Common myeloid progenitor, CD34-positive (primary cell): ENCODE measurements at regions not wholly inside any gene's neighbourhood (a gene's known extent, or its start where the extent isn't known, plus 50 kb on each side); places are given as distances from the start of the nearest gene placed in this dataset.
A peak's percentile ranks its signal among the peaks of the same experiment; 100 is the strongest.

Source experiments
- CTCF ChIA-PET: fragments of 350-600 bp; sonication (Branson Sonifier 250); formaldehyde crosslinking; loops from one replicate; lab custom pipeline; 2021; ENCODE audit warnings: antibody characterized with exemption; lab: Charles Lee
- POLR2A ChIA-PET: fragments of 350-600 bp; sonication (Branson Sonifier 250); formaldehyde crosslinking; loops from one replicate; lab custom pipeline; 2021; ENCODE audit warnings: antibody characterized with exemption; lab: Charles Lee
- DNase-seq, 3 donors: peaks; one replicate each; pipeline versions ENCODE4 v3.0.0 to v3.0.0-alpha.2; 2013
- H3K27ac ChIP-seq, 2 experiments: 1 replicate in 1 of 2; 2 replicates in 1 of 2; pipeline ENCODE4 v1.7.0; 2013; ENCODE audit warnings: inconsistent platforms in 2 of 2, low read length in 2 of 2, mild to moderate bottlenecking in 2 of 2, low read depth in 1 of 2, moderate library complexity in 1 of 2; ENCODE audit not compliant: severe bottlenecking in 2 of 2, insufficient read depth in 1 of 2, poor library complexity in 1 of 2
- H3K27me3 ChIP-seq, 5 experiments: replicated peaks in 2 of 5; 1 replicate in 3 of 5; 2 replicates in 2 of 5; pipeline versions ENCODE4 v1.6.1 to v1.7.0; 2013; ENCODE audit warnings: low read length in 4 of 5, mild to moderate bottlenecking in 2 of 5, moderate library complexity in 2 of 5, inconsistent platforms in 1 of 5; ENCODE audit not compliant: insufficient read depth in 5 of 5, control insufficient read depth in 4 of 5
- H3K36me3 ChIP-seq, 4 experiments: 1 replicate in 2 of 4; 2 replicates in 2 of 4; pipeline versions ENCODE4 v1.6.1 to v1.7.0; 2013; ENCODE audit warnings: low read length in 3 of 4, control low read depth in 1 of 4, mild to moderate bottlenecking in 1 of 4; ENCODE audit not compliant: control insufficient read depth in 4 of 4, insufficient read depth in 4 of 4
- H3K4me1 ChIP-seq, 4 experiments: 1 replicate in 3 of 4; 2 replicates in 1 of 4; pipeline versions ENCODE4 v1.6.1 to v1.7.1; 2013; ENCODE audit warnings: low read length in 3 of 4, mild to moderate bottlenecking in 3 of 4, control low read depth in 1 of 4, inconsistent platforms in 1 of 4, moderate library complexity in 1 of 4; ENCODE audit not compliant: control insufficient read depth in 4 of 4, insufficient read depth in 4 of 4; ENCODE audit errors: control extremely low read depth in 1 of 4
- H3K4me3 ChIP-seq, 7 experiments: 1 replicate in 4 of 7; 2 replicates in 3 of 7; pipeline versions ENCODE4 v1.5.1 to v1.7.0; 2013; ENCODE audit warnings: mild to moderate bottlenecking in 7 of 7, low read length in 6 of 7, moderate library complexity in 6 of 7, inconsistent platforms in 2 of 7, low read depth in 2 of 7, control low read depth in 1 of 7; ENCODE audit not compliant: insufficient read depth in 4 of 7, control insufficient read depth in 1 of 7; ENCODE audit errors: extremely low read depth in 1 of 7
- H3K9me3 ChIP-seq, 5 experiments: 1 replicate in 4 of 5; 2 replicates in 1 of 5; pipeline versions ENCODE4 v1.6.1 to v1.7.1; 2013; ENCODE audit warnings: low read length in 4 of 5, mild to moderate bottlenecking in 2 of 5, inconsistent platforms in 1 of 5, low read depth in 1 of 5, moderate library complexity in 1 of 5; ENCODE audit not compliant: control insufficient read depth in 4 of 5, insufficient read depth in 2 of 5; ENCODE audit errors: control extremely low read depth in 1 of 5
- WGBS: methylation state at CpG from one replicate; pipeline ENCODE4 v1.1.5; 2013; ENCODE audit not compliant: insufficient coverage; 5-methylcytosine and 5-hydroxymethylcytosine counted together

- no peaks in the 10 kb centered on the region for H3K9me3 ChIP-seq
- no CpG with 5 or more reads among the region's 4 CpGs for WGBS
- no peaks in the 10 kb centered on the region for H3K27me3 ChIP-seq
- H3K4me1 ChIP-seq = no peaks in the 10 kb centered on the region
- ChIA-PET CTCF (no interaction called here), POLR2A (no interaction called here)
- no peak overlapping the region for H3K4me3 ChIP-seq
- no peaks in the 10 kb centered on the region for H3K36me3 ChIP-seq
- no peak overlapping the region for H3K27ac ChIP-seq
- no peak for DNase-seq
Observed at GRCh38 chr7:84617265-84618030, 422.9 kb upstream of the SEMA3A start.

GRCh38 chr7:84614821-84615501 is 420.4 kb upstream of the SEMA3A start:
- Histone ChIP-seq H3K4me3 (no peak overlapping the region), H3K9me3 (no peaks in the 10 kb centered on the region), H3K36me3 (no peaks in the 10 kb centered on the region), H3K27ac (no peak overlapping the region), H3K27me3 (no peaks in the 10 kb centered on the region), H3K4me1 (no peaks in the 10 kb centered on the region)
- peak in 2 of 3 donors; percentile 0 to 11 for DNase-seq
- ChIA-PET POLR2A (no interaction called here), CTCF (no interaction called here)

GRCh38 chr7:84612981-84613681 is 418.5 kb upstream of the SEMA3A start:
- Histone ChIP-seq H3K27me3 (no peaks in the 10 kb centered on the region), H3K4me1 (no peaks in the 10 kb centered on the region), H3K4me3 (no peak overlapping the region), H3K27ac (no peak overlapping the region), H3K36me3 (no peaks in the 10 kb centered on the region), H3K9me3 (no peaks in the 10 kb centered on the region)
- POLR2A ChIA-PET = no interaction called here
- DNase-seq = no peak
- 100% methylated on average over 1 of the region's 5 CpGs for WGBS
- CTCF ChIA-PET = no interaction called here

GRCh38 chr7:84611391-84611790 is 416.8 kb upstream of the SEMA3A start:
- Histone ChIP-seq H3K27me3 (no peaks in the 10 kb centered on the region), H3K36me3 (no peaks in the 10 kb centered on the region), H3K4me1 (no peaks in the 10 kb centered on the region), H3K27ac (no peak overlapping the region), H3K4me3 (no peak overlapping the region), H3K9me3 (no peaks in the 10 kb centered on the region)
- CTCF ChIA-PET = no interaction called here
- no peak for DNase-seq
- POLR2A ChIA-PET = no interaction called here
- WGBS = no CpG with 5 or more reads among the region's 2 CpGs

GRCh38 chr7:84610390-84610789 is 415.8 kb upstream of the SEMA3A start:
- no peak overlapping the region for H3K27ac ChIP-seq
- no peak overlapping the region for H3K4me3 ChIP-seq
- no peaks in the 10 kb centered on the region for H3K27me3 ChIP-seq
- 96% methylated on average over 3 of the region's 4 CpGs for WGBS
- ChIA-PET POLR2A (no interaction called here), CTCF (interaction anchor here (1.5 kb wide), 1 partner anchor 9 kb away, joined by 5 read pairs; no protein-coding TSS in a partner anchor)
- no peak for DNase-seq
- no peaks in the 10 kb centered on the region for H3K36me3 ChIP-seq
- no peaks in the 10 kb centered on the region for H3K4me1 ChIP-seq
- H3K9me3 ChIP-seq = no peaks in the 10 kb centered on the region

GRCh38 chr7:84605301-84605700 is 410.7 kb upstream of the SEMA3A start:
- WGBS = 100% methylated on average over 1 of the region's 2 CpGs
- H3K4me1 ChIP-seq = no peaks in the 10 kb centered on the region
- H3K9me3 ChIP-seq = peaks cover 0 to 2% (median 0%) of the 10 kb centered on the region in 5 experiments
- no peak overlapping the region for H3K27ac ChIP-seq
- ChIA-PET CTCF (no interaction called here), POLR2A (no interaction called here)
- no peaks in the 10 kb centered on the region for H3K27me3 ChIP-seq
- H3K4me3 ChIP-seq = no peak overlapping the region
- no peaks in the 10 kb centered on the region for H3K36me3 ChIP-seq
- DNase-seq = no peak

- ChIA-PET CTCF (no interaction called here), POLR2A (no interaction called here)
- H3K4me3 ChIP-seq = no peak overlapping the region
- DNase-seq = no peak
- H3K27ac ChIP-seq = no peak overlapping the region
- no peaks in the 10 kb centered on the region for H3K27me3 ChIP-seq
- no peaks in the 10 kb centered on the region for H3K4me1 ChIP-seq
- WGBS = 80% methylated on average over 1 of the region's 5 CpGs
- H3K9me3 ChIP-seq = peaks cover 0 to 2% (median 0%) of the 10 kb centered on the region in 5 experiments
- no peaks in the 10 kb centered on the region for H3K36me3 ChIP-seq
Observed at GRCh38 chr7:84603545-84603944, 409.0 kb upstream of the SEMA3A start.
